Cardiac fibroblast (primary cell): ENCODE measurements at regions not wholly inside any gene's neighbourhood (a gene's known extent, or its start where the extent isn't known, plus 50 kb on each side); places are given as distances from the start of the nearest gene placed in this dataset.

ENCODE experiments used
- DNase-seq, 2 donors: peaks; one replicate each; pipeline versions ENCODE4 v3.0.0 to v3.0.0-alpha.2; 2010; ENCODE audit warnings: low read depth in 2 of 2
- H3K4me3 ChIP-seq, 2 donors: replicated peaks in 1 of 2; 1 replicate in 1 of 2; 2 replicates in 1 of 2; pipeline ENCODE4 v1.5.1; 2011; ENCODE audit warnings: low read depth in 2 of 2, low read length in 2 of 2, mild to moderate bottlenecking in 2 of 2, moderate library complexity in 1 of 2
- CTCF ChIP-seq: IDR thresholded peaks from one replicate; pipeline ENCODE4 v1.5.1; 2011; ENCODE audit warnings: low read depth, mild to moderate bottlenecking, low read length, inconsistent platforms

DNA sequence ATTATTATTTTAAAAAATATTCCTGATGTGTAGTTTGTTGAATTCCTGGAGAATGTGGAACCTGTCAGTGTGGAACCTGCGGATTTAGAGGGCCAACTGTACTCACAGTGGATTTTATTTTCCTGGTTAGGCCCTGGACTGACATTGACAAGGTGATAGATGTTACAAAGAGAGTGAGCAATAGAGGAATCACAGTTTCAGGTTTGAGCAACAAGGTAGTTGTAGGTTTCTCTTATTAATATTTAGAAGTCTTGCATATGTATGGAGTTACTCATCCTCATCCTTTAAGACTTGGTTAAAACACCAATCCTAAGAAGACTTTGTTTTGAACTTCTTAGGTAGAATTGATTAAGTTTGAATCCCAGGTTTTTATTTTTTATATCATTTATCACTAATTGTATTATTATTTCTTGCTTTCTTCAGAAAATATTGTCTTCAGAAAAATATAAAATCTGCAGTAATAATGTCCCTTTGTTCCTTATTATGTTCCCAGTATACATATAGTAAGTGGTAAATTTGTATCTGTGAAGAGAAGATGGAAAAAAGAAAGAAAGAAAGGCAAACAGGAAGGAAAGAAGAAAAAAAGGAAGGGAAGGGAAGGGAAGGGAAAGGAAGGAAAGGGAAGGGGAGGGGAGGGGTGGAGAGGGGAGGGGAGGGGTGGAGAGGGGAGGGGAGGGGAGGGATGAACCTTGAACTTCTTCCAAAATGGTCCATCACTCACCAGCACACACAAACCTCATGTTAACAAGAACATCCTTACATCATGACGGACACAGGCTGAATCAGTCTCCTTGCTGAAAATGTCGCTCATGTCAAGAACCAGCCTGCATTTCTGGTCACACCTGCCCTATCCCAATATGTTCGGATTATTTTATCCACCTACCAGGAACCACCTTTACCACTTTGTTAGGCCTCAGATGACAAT is 867.2 kb downstream of the CDH11 start:
- no peak overlapping the region for H3K4me3 ChIP-seq
- no peak for TF ChIP-seq CTCF
- DNase-seq, result no peak

DNA sequence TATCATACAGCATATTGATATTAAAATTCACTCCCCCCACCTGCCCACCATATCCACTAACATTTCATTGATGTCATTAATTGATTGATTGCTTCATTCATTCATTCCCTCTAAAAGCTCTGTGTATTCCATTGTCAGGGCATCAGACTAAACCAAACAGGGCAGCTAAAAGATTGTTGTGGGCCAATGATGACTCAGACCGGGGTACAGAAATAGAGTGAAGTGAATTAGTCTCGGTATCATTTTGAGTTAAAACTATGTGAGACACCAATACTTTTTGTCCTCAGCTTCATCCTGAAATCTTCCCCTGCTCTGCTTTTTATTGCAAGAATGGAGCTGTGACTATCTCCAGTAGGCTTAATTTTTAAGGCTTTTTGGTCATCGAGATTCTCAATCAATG is 868.3 kb downstream of the CDH11 start:
- no peak for TF ChIP-seq CTCF
- DNase-seq, result no peak
- no peak overlapping the region for H3K4me3 ChIP-seq

GRCh38 chr16:64253096-64253495 is 868.8 kb downstream of the CDH11 start:
- peak; percentile 3 to 9 for DNase-seq
- TF ChIP-seq CTCF, result no peak
- no peak overlapping the region for H3K4me3 ChIP-seq

GRCh38 chr16:64251742-64252141 is 870.1 kb downstream of the CDH11 start:
- no peak for DNase-seq
- no peak overlapping the region for H3K4me3 ChIP-seq
- no peak for TF ChIP-seq CTCF

GRCh38 chr16:64250866-64251265 is 871.0 kb downstream of the CDH11 start:
- peak; percentile 2 to 13 for DNase-seq
- H3K4me3 ChIP-seq, result no peak overlapping the region
- TF ChIP-seq CTCF, result no peak

DNA sequence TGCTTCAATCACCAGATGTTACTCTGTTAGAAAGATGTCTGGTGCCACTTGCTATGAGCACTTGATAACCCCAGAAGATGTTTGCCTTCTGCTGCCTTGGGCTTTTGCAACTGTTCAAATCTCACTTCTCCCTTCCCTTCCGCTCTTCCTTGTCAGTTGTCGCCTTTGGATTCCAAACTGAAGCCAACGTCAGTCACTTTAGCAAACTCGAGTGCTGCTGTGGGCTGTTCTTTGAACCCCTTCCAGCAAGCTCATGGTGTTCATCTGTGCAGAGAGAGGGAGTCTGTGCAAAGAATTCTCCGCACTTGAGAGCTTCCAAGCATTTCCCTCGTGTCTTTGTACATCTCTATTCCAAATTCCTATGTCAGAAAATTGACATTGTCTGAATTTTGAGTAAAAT is 879.4 kb downstream of the CDH11 start:
- no peak for DNase-seq
- TF ChIP-seq CTCF, result no peak
- H3K4me3 ChIP-seq, result no peak overlapping the region
